NB4 (cell line): ENCODE measurements at regions not wholly inside any gene's neighbourhood (a gene's known extent, or its start where the extent isn't known, plus 50 kb on each side); places are given as distances from the start of the nearest gene placed in this dataset.

Experiments used
- POLR2A ChIP-seq: IDR thresholded peaks from 2 replicates; pipeline ENCODE4 v1.6.1; 2011; ENCODE audit warnings: mild to moderate bottlenecking; ENCODE audit not compliant: insufficient read length; ENCODE audit errors: extremely low read depth
- TF ChIP-seq, protein P1 (sequence below): IDR thresholded peaks from one replicate; pipeline ENCODE4 v1.5.1; 2012; ENCODE audit warnings: low read depth, low read length
- TF ChIP-seq, protein P2 (sequence below): IDR thresholded peaks from 2 replicates; pipeline ENCODE4 v1.6.1; 2011; ENCODE audit warnings: low read depth, low read length

DNA sequence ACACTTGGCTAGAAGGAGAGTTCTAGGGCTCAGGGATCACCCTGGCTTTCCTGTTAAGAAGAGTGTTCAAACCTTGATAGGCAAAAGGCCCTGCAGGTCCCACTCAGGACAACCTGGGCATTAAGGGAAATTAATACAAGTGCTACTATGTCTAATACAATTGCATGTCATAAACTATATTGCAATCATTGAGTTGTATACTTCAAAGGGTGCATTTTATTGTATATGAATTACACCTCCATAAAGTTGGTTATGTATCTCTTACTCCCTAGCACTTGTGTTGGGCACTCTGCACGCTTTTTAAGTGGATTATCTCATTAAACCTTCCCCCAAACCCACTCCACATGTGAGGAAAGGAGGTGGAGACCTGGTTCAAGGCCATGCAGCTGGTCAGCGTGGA, 172.1 kb upstream of the GLI2 start:
- TF ChIP-seq, protein P1, sequence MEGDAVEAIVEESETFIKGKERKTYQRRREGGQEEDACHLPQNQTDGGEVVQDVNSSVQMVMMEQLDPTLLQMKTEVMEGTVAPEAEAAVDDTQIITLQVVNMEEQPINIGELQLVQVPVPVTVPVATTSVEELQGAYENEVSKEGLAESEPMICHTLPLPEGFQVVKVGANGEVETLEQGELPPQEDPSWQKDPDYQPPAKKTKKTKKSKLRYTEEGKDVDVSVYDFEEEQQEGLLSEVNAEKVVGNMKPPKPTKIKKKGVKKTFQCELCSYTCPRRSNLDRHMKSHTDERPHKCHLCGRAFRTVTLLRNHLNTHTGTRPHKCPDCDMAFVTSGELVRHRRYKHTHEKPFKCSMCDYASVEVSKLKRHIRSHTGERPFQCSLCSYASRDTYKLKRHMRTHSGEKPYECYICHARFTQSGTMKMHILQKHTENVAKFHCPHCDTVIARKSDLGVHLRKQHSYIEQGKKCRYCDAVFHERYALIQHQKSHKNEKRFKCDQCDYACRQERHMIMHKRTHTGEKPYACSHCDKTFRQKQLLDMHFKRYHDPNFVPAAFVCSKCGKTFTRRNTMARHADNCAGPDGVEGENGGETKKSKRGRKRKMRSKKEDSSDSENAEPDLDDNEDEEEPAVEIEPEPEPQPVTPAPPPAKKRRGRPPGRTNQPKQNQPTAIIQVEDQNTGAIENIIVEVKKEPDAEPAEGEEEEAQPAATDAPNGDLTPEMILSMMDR = no peak
- no peak for TF ChIP-seq POLR2A
- TF ChIP-seq, protein P2, sequence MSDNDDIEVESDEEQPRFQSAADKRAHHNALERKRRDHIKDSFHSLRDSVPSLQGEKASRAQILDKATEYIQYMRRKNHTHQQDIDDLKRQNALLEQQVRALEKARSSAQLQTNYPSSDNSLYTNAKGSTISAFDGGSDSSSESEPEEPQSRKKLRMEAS = no peak
